Central memory CD4-positive, alpha-beta T cell (primary cell): ENCODE measurements at regions not wholly inside any gene's neighbourhood (a gene's known extent, or its start where the extent isn't known, plus 50 kb on each side); places are given as distances from the start of the nearest gene placed in this dataset.
A peak's percentile ranks its signal among the peaks of the same experiment; 100 is the strongest.

Experiments
- DNase-seq: peaks from one replicate; pipeline ENCODE4 v3.0.0; 2022

DNA sequence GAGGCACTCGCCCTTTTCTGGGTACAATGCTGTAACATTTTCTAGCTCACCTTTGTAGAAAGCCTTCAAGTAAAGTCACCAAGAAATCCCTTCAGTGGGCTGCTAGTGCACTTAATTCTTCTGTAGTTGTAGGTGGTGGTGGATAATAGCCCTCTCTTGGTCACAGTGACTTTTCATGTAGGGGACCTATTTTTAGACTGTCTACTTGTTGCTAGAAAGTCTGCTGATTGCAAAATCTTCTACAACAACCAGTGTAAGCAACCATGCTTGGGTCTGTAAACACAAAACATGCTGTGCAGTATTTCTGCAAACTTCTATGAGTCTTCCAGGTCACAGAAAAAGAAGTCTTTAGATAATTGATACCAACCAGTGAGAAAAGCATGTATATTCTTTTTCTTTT is 55.6 kb downstream of the PBDC1 start:
- DNase-seq: no peak

DNA sequence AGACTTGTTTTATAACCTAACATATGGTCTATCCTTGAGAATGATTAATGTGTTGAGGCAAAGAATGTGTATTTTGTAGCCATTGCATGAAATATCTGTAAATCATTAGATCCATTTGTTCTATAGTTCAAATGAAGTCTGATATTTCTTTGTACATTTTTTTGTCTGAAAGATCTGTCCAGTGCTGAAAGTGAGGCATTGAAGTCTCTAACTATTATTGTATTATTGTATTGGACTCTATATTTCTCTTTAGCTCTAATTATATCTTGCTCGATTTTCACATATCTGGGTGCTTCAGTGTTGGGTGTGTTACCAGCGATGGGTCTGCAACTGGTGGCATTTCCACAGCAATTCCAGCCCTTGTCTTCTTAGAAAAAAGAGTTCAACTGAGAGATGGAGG is 76.0 kb downstream of the PBDC1 start:
- no peak for DNase-seq

DNA sequence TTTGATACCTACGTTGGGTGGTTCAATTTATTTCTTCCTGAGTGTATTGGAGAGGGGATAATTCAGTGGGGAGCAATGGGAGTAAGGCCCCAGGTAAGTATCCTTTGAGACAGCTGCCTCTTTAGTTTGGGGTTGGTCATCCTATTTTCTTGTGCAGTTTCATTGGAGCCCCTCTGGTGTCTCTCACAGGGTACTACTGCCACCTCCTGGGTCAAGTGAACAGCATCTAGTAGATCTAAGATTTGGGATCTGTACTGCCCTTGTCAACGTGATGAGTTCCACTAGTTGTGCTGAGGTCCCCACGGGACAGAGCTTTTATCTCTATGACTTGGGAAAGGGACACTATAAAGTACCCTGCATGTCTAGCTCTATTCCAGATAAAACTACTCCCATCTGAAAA is 80.6 kb downstream of the PBDC1 start:
- peak; percentile 37 for DNase-seq

DNA sequence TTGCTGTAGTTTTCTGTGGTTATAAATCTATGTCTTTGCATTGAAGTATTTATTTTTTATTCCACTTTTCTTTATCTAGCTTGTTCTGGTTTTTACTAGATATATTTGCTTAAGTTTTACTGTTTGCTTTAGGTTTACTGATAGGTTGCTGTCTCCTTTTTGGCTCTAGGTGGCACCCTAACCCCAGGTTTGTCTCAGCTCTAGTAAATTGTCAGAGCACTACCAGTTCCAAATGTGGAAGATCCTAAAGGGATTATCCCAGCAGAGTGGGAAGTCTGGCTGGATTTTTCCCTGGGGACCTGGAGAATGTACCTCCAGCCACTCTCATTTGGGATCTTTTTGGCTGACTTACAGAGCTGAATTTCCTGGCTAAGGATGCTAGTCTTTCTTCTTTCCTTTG is 106.1 kb downstream of the PBDC1 start:
- peak; percentile 35 for DNase-seq
